Type B pancreatic cell (in vitro differentiated cells): ENCODE measurements at regions not wholly inside any gene's neighbourhood (a gene's known extent, or its start where the extent isn't known, plus 50 kb on each side); places are given as distances from the start of the nearest gene placed in this dataset.

Source experiments
- DNase-seq: peaks from one replicate; pipeline ENCODE4 v3.0.0; 2021; ENCODE audit warnings: mixed read lengths; ENCODE audit not compliant: unreplicated experiment; ENCODE audit errors: extremely low spot score
- H3K27ac Mint-ChIP-seq: 2 replicates; pipeline ENCODE4 v1.8.0; 2021; ENCODE audit warnings: mild to moderate bottlenecking, mixed read lengths
- H3K27me3 Mint-ChIP-seq: 2 replicates; pipeline ENCODE4 v1.8.0; 2021; ENCODE audit warnings: mixed read lengths
- H3K36me3 Mint-ChIP-seq: 2 replicates; pipeline ENCODE4 v1.8.0; 2021; ENCODE audit warnings: mixed read lengths
- H3K4me1 Mint-ChIP-seq: one replicate; pipeline ENCODE4 v1.8.0; 2021; ENCODE audit warnings: mixed read lengths; ENCODE audit not compliant: unreplicated experiment
- H3K4me3 Mint-ChIP-seq: 2 replicates; pipeline ENCODE4 v1.8.0; 2021; ENCODE audit warnings: mild to moderate bottlenecking, mixed read lengths
- H3K9me3 Mint-ChIP-seq: 2 replicates; pipeline ENCODE4 v1.8.0; 2021; ENCODE audit warnings: mixed read lengths
- CTCF ChIP-seq: fragments of 200-600 bp; sonication (generic); conservative IDR thresholded peaks from 2 replicates; pipeline ENCODE4 v1.5.0; 2021; ENCODE audit warnings: antibody characterized with exemption, mild to moderate bottlenecking

GRCh38 chr13:72317346-72318109, 409.9 kb downstream of the MZT1 start:
- no peak for DNase-seq

GRCh38 chr13:72316716-72317115, 410.7 kb downstream of the MZT1 start:
- DNase-seq, result no peak
- peaks cover 4% of the 10 kb centered on the region for H3K4me1 Mint-ChIP-seq
- no peak overlapping the region for H3K4me3 Mint-ChIP-seq
- no peaks in the 10 kb centered on the region for H3K9me3 Mint-ChIP-seq
- no peaks in the 10 kb centered on the region for H3K36me3 Mint-ChIP-seq
- no peak for TF ChIP-seq CTCF
- no peak overlapping the region for H3K27ac Mint-ChIP-seq
- no peaks in the 10 kb centered on the region for H3K27me3 Mint-ChIP-seq

More at GRCh38 chr13:72317346-72318109, 409.9 kb downstream of the MZT1 start:
- no peaks in the 10 kb centered on the region for H3K36me3 Mint-ChIP-seq
- H3K27ac Mint-ChIP-seq, result no peak overlapping the region
- H3K4me1 Mint-ChIP-seq, result peaks cover 4% of the 10 kb centered on the region
- no peaks in the 10 kb centered on the region for H3K27me3 Mint-ChIP-seq
- no peak for TF ChIP-seq CTCF
- no peak overlapping the region for H3K4me3 Mint-ChIP-seq
- no peaks in the 10 kb centered on the region for H3K9me3 Mint-ChIP-seq

- peaks cover 4% of the 10 kb centered on the region for H3K4me1 Mint-ChIP-seq
- H3K36me3 Mint-ChIP-seq, result no peaks in the 10 kb centered on the region
- no peak overlapping the region for H3K4me3 Mint-ChIP-seq
- H3K9me3 Mint-ChIP-seq, result no peaks in the 10 kb centered on the region
- no peak overlapping the region for H3K27ac Mint-ChIP-seq
- no peaks in the 10 kb centered on the region for H3K27me3 Mint-ChIP-seq
- TF ChIP-seq CTCF, result no peak
- DNase-seq, result no peak
Observed at GRCh38 chr13:72315312-72315711, 412.1 kb downstream of the MZT1 start.

- DNase-seq, result no peak
- H3K36me3 Mint-ChIP-seq, result no peaks in the 10 kb centered on the region
- no peak overlapping the region for H3K4me3 Mint-ChIP-seq
- no peak overlapping the region for H3K27ac Mint-ChIP-seq
- peaks cover 4% of the 10 kb centered on the region for H3K4me1 Mint-ChIP-seq
- H3K9me3 Mint-ChIP-seq, result no peaks in the 10 kb centered on the region
- no peaks in the 10 kb centered on the region for H3K27me3 Mint-ChIP-seq
- TF ChIP-seq CTCF, result no peak
Observed at GRCh38 chr13:72314210-72314609, 413.2 kb downstream of the MZT1 start.

- Mint-ChIP-seq H3K27me3 (no peaks in the 10 kb centered on the region), H3K9me3 (no peaks in the 10 kb centered on the region), H3K27ac (no peak overlapping the region), H3K36me3 (no peaks in the 10 kb centered on the region), H3K4me1 (peaks cover 4% of the 10 kb centered on the region), H3K4me3 (no peak overlapping the region)
- no peak for DNase-seq
- no peak for TF ChIP-seq CTCF
Observed at GRCh38 chr13:72313546-72313945, 413.9 kb downstream of the MZT1 start.
